HCT116 (cell line): ENCODE measurements at regions not wholly inside any gene's neighbourhood (a gene's known extent, or its start where the extent isn't known, plus 50 kb on each side); places are given as distances from the start of the nearest gene placed in this dataset.

Experiments
- ATAC-seq: fragments of 200-7000 bp; cut with Tn5 transposase; 2 replicates; pipeline ENCODE4 v1.9.1; 2020; ENCODE audit warnings: mild to moderate bottlenecking, moderate library complexity
- BruUV-seq: library from RNA; stranded (reverse); fragments of 400-500 nt; replicated peaks from 2 replicates; lab custom pipeline; 2021; lab: Mats Ljungman, UMichigan
- CTCF ChIA-PET: fragments of 300-600 bp; sonication (Branson Sonifier 250); formaldehyde crosslinking; loops from one replicate; lab custom pipeline; 2021; ENCODE audit warnings: antibody characterized with exemption; lab: Charles Lee
- POLR2A ChIA-PET: fragments of 300-600, 350-600 bp; sonication (Branson Sonifier 250); formaldehyde crosslinking; loops from one replicate; lab custom pipeline; 2021; ENCODE audit warnings: antibody characterized with exemption; lab: Charles Lee
- RAD21 ChIA-PET, 2 experiments: fragments of 300-600 bp; sonication (Branson Sonifier 250); formaldehyde crosslinking; loops; one replicate each; lab custom pipeline; 2023; ENCODE audit warnings: low total read pairs in 2 of 2; ENCODE audit not compliant: uncharacterized antibody in 2 of 2, unreplicated experiment in 2 of 2, low non-redundant PET in 1 of 2; lab: Charles Lee
- DNase-seq: peaks from one replicate; pipeline ENCODE4 v3.0.0-alpha.2; 2010; ENCODE audit warnings: low read depth, low spot score
- H2AFZ ChIP-seq: fragments of 200-600 bp; shearing (Covaris generic), sonication (generic); 2 replicates; pipeline ENCODE4 v1.6.1; 2017; ENCODE audit warnings: low read depth, mixed run types, mixed read lengths, antibody characterized with exemption, low read length; ENCODE audit not compliant: poor library complexity, severe bottlenecking
- H3K27ac ChIP-seq: 2 replicates; pipeline ENCODE4 v1.5.1; 2012; ENCODE audit warnings: low read depth, low read length
- H3K27me3 ChIP-seq: fragments of 200-600 bp; sonication (generic); 2 replicates; pipeline ENCODE4 v1.6.1; 2016; ENCODE audit warnings: mixed run types, low read length, mixed read lengths; ENCODE audit not compliant: insufficient read depth
- H3K36me3 ChIP-seq, 2 experiments: fragments of 200-500 bp in 1 of 2; fragments of 200-600 bp in 1 of 2; sonication (Bioruptor generic) in 1 of 2; sonication (generic) in 1 of 2; 2 replicates each; pipeline versions ENCODE4 v1.5.1 to v1.6.1; 2014 to 2016; ENCODE audit warnings: low read length in 2 of 2, inconsistent platforms in 1 of 2, mixed read lengths in 1 of 2, mixed run types in 1 of 2; ENCODE audit not compliant: insufficient read depth in 2 of 2, control insufficient read depth in 1 of 2
- H3K4me1 ChIP-seq, 2 experiments: fragments of 200-600 bp in 1 of 2; sonication (generic) in 1 of 2; 2 replicates each; pipeline versions ENCODE4 v1.5.1 to v1.6.1; 2012 to 2017; ENCODE audit warnings: low read length in 2 of 2, inconsistent platforms in 1 of 2, mild to moderate bottlenecking in 1 of 2, mixed read lengths in 1 of 2, mixed run types in 1 of 2, moderate library complexity in 1 of 2; ENCODE audit not compliant: insufficient read depth in 2 of 2, control insufficient read depth in 1 of 2
- H3K4me2 ChIP-seq: fragments of 200-600 bp; sonication (generic); 2 replicates; pipeline ENCODE4 v1.6.1; 2017; ENCODE audit warnings: mixed run types, low read length, mixed read lengths
- H3K4me3 ChIP-seq, 2 experiments: fragments of 200-600 bp in 1 of 2; sonication (generic) in 1 of 2; replicated peaks in 1 of 2; 2 replicates each; pipeline ENCODE4 v1.5.1; 2011 to 2016; ENCODE audit warnings: low read length in 2 of 2, control low read depth in 1 of 2, low read depth in 1 of 2, mild to moderate bottlenecking in 1 of 2, mixed read lengths in 1 of 2, mixed run types in 1 of 2
- H3K79me2 ChIP-seq: fragments of 200-600 bp; sonication (generic); 2 replicates; pipeline ENCODE4 v1.6.1; 2017; ENCODE audit warnings: mild to moderate bottlenecking, mixed run types, low read length, moderate library complexity, mixed read lengths; ENCODE audit not compliant: insufficient read depth
- H3K9ac ChIP-seq: fragments of 200-600 bp; sonication (generic); 2 replicates; pipeline ENCODE4 v1.6.1; 2016; ENCODE audit warnings: low read length, mixed read lengths
- H3K9me2 ChIP-seq: fragments of 200-600 bp; sonication (generic), shearing (Covaris generic); 2 replicates; pipeline ENCODE4 v1.6.1; 2017; ENCODE audit warnings: mixed run types, mild to moderate bottlenecking, moderate library complexity; ENCODE audit not compliant: insufficient read depth
- H3K9me3 ChIP-seq, 2 experiments: fragments of 200-500 bp in 1 of 2; fragments of 200-600 bp in 1 of 2; sonication (Bioruptor generic) in 1 of 2; sonication (generic) in 1 of 2; 2 replicates each; pipeline ENCODE4 v1.6.1; 2014 to 2017; ENCODE audit warnings: low read length in 2 of 2, mixed read lengths in 2 of 2, inconsistent platforms in 1 of 2, low read depth in 1 of 2, mild to moderate bottlenecking in 1 of 2, mixed run types in 1 of 2, moderate library complexity in 1 of 2; ENCODE audit not compliant: control insufficient read depth in 1 of 2, insufficient read depth in 1 of 2
- H4K20me1 ChIP-seq: fragments of 200-600 bp; sonication (generic), shearing (Covaris generic); 2 replicates; pipeline ENCODE4 v1.6.1; 2017; ENCODE audit warnings: mixed run types, mild to moderate bottlenecking, moderate library complexity; ENCODE audit not compliant: insufficient read depth
- CBX3 ChIP-seq: IDR thresholded peaks from 2 replicates; pipeline ENCODE4 v1.6.1; 2012; ENCODE audit warnings: low read depth
- EGR1 ChIP-seq: IDR thresholded peaks from 2 replicates; pipeline ENCODE4 v1.6.1; 2012; ENCODE audit warnings: low read depth
- EZH2 ChIP-seq: fragments of 200-600 bp; sonication (generic); IDR thresholded peaks from 2 replicates; pipeline ENCODE4 v1.6.1; 2017; ENCODE audit warnings: antibody characterized with exemption, mixed run types
- JUND ChIP-seq: IDR thresholded peaks from 2 replicates; pipeline ENCODE4 v1.6.1; 2012
- POLR2A ChIP-seq: IDR thresholded peaks from 2 replicates; pipeline ENCODE4 v1.7.0; 2011; ENCODE audit warnings: borderline replicate concordance; ENCODE audit not compliant: insufficient read depth, insufficient read length; ENCODE audit errors: extremely low read depth
- SIN3A ChIP-seq: IDR thresholded peaks from 2 replicates; pipeline ENCODE4 v1.6.1; 2012; ENCODE audit warnings: low read depth
- SP1 ChIP-seq: IDR thresholded peaks from 2 replicates; pipeline ENCODE4 v1.6.1; 2012; ENCODE audit warnings: low read depth
- TCF7L2 ChIP-seq: IDR thresholded peaks from 2 replicates; pipeline ENCODE4 v1.7.0; 2011; ENCODE audit warnings: borderline replicate concordance, inconsistent platforms; ENCODE audit not compliant: insufficient read depth, insufficient read length; ENCODE audit errors: extremely low read depth
- YY1 ChIP-seq: IDR thresholded peaks from 2 replicates; pipeline ENCODE4 v1.6.1; 2011; ENCODE audit warnings: low read length, low read depth, moderate library complexity, mild to moderate bottlenecking; ENCODE audit not compliant: insufficient replicate concordance; ENCODE audit errors: extremely low read depth
- ZNF274 ChIP-seq: fragments of 200-500 bp; sonication (Bioruptor generic); IDR thresholded peaks from 2 replicates; pipeline ENCODE4 v1.6.1; 2014; ENCODE audit warnings: mild to moderate bottlenecking, low read depth, low read length, inconsistent platforms
- intact Hi-C: fragments of 100-400 bp; cut with micrococcal nuclease; formaldehyde crosslinking; loops from 2 replicates; pipeline ENCODE4 v1.10.0; 2022
- TF ChIP-seq, protein P1 (sequence below): IDR thresholded peaks from 2 replicates; pipeline ENCODE4 v1.6.1; 2012; ENCODE audit warnings: low read depth
- TF ChIP-seq, protein P2 (sequence below), 3 experiments: fragments of 200-600 bp in 1 of 3; sonication (generic) in 1 of 3; IDR thresholded peaks in 2 of 3; conservative IDR thresholded peaks in 1 of 3; 2 replicates each; pipeline ENCODE4 v1.5.1; 2012 to 2017; ENCODE audit warnings: low read depth in 2 of 3, low read length in 2 of 3, antibody characterized with exemption in 1 of 3, borderline replicate concordance in 1 of 3, control low read depth in 1 of 3, mild to moderate bottlenecking in 1 of 3, mixed read lengths in 1 of 3, mixed run types in 1 of 3, moderate library complexity in 1 of 3; ENCODE audit not compliant: insufficient read depth in 1 of 3
- TF ChIP-seq, protein P3 (sequence below): IDR thresholded peaks from 2 replicates; pipeline ENCODE4 v1.6.1; 2012
- TF ChIP-seq, protein P4 (sequence below): IDR thresholded peaks from 2 replicates; pipeline ENCODE4 v1.6.1; 2012

DNA sequence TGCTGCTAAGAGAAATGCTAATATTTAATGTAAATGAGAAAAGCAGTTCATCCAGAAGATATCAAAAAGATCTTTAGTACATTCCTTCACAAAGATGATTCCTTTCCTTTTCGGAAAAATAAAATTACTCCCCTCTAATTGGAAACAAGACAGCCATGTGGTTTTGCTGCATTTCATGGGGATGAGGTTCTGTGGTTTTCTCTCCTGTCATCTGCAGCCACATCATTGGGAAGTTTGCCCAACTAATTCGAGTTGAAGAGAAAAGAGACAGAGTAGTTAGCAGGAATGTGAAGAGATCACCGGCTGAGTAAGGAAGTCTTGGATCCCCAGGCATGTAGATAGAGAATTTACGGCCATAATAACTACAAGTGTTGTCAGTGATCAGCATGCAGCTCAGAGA lies 122.1 kb downstream of the CYSLTR2 start:
- POLR2A ChIA-PET, result no interaction called here
- Histone ChIP-seq H3K4me1 (no peaks in the 10 kb centered on the region), H3K79me2 (no peaks in the 10 kb centered on the region), H4K20me1 (no peaks in the 10 kb centered on the region), H3K9ac (no peak overlapping the region), H3K36me3 (no peaks in the 10 kb centered on the region), H3K27me3 (no peaks in the 10 kb centered on the region), H3K4me3 (no peak overlapping the region), H3K27ac (no peak overlapping the region), H2AFZ (no peak overlapping the region), H3K9me2 (no peaks in the 10 kb centered on the region), H3K4me2 (no peak overlapping the region), H3K9me3 (peaks cover 0 to 9% of the 10 kb centered on the region in 2 experiments; a peak in 2 of 4 replicates)
- CTCF ChIA-PET, result no interaction called here
- intact Hi-C loops, result no loop called here
- RAD21 ChIA-PET, result no interaction called here
- no TSS peak for BruUV-seq
- DNase-seq (no peak), ATAC-seq (no peak)
- TF ChIP-seq CBX3, result no peak
- TF ChIP-seq, protein P1, sequence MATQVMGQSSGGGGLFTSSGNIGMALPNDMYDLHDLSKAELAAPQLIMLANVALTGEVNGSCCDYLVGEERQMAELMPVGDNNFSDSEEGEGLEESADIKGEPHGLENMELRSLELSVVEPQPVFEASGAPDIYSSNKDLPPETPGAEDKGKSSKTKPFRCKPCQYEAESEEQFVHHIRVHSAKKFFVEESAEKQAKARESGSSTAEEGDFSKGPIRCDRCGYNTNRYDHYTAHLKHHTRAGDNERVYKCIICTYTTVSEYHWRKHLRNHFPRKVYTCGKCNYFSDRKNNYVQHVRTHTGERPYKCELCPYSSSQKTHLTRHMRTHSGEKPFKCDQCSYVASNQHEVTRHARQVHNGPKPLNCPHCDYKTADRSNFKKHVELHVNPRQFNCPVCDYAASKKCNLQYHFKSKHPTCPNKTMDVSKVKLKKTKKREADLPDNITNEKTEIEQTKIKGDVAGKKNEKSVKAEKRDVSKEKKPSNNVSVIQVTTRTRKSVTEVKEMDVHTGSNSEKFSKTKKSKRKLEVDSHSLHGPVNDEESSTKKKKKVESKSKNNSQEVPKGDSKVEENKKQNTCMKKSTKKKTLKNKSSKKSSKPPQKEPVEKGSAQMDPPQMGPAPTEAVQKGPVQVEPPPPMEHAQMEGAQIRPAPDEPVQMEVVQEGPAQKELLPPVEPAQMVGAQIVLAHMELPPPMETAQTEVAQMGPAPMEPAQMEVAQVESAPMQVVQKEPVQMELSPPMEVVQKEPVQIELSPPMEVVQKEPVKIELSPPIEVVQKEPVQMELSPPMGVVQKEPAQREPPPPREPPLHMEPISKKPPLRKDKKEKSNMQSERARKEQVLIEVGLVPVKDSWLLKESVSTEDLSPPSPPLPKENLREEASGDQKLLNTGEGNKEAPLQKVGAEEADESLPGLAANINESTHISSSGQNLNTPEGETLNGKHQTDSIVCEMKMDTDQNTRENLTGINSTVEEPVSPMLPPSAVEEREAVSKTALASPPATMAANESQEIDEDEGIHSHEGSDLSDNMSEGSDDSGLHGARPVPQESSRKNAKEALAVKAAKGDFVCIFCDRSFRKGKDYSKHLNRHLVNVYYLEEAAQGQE, result no peak
- no peak for TF ChIP-seq JUND
- TF ChIP-seq SIN3A, result no peak
- TF ChIP-seq YY1, result no peak
- TF ChIP-seq ZNF274, result no peak
- no peak for TF ChIP-seq POLR2A

DNA sequence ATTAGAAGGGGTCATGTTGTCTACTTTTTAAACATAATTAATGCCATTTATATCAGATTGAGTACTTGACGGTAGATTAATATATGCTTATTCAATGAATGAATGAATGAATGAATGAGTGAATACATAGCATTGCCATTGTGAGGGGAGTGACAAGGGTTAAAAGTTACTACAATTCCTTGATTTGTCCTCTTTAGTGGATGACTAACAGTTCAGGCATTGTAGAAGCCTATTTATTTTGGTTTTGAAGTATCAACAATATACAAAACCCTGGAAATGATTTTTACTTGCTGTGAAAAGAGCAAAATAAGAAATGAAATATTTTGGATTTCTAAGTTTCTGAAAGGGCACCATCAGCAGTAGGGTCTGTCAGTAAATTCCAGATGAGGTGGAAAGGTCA lies 122.7 kb downstream of the CYSLTR2 start:
- CTCF ChIA-PET, result no interaction called here
- no peak for TF ChIP-seq EZH2
- TF ChIP-seq EGR1, result no peak
- no peak for TF ChIP-seq ZNF274
- no peak for TF ChIP-seq TCF7L2
- TF ChIP-seq YY1, result no peak
- TF ChIP-seq SP1, result no peak
- TF ChIP-seq, protein P2, sequence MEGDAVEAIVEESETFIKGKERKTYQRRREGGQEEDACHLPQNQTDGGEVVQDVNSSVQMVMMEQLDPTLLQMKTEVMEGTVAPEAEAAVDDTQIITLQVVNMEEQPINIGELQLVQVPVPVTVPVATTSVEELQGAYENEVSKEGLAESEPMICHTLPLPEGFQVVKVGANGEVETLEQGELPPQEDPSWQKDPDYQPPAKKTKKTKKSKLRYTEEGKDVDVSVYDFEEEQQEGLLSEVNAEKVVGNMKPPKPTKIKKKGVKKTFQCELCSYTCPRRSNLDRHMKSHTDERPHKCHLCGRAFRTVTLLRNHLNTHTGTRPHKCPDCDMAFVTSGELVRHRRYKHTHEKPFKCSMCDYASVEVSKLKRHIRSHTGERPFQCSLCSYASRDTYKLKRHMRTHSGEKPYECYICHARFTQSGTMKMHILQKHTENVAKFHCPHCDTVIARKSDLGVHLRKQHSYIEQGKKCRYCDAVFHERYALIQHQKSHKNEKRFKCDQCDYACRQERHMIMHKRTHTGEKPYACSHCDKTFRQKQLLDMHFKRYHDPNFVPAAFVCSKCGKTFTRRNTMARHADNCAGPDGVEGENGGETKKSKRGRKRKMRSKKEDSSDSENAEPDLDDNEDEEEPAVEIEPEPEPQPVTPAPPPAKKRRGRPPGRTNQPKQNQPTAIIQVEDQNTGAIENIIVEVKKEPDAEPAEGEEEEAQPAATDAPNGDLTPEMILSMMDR (IDR thresholded peaks at IDR 0.05 in 2 of 3, conservative IDR thresholded peaks at IDR 0.05 in 1 of 3; ENCODE audit: borderline replicate concordance in 1 of 3, insufficient read depth in 1 of 3, low read depth in 2 of 3, low read length in 2 of 3), result no peak
- TF ChIP-seq, protein P3, sequence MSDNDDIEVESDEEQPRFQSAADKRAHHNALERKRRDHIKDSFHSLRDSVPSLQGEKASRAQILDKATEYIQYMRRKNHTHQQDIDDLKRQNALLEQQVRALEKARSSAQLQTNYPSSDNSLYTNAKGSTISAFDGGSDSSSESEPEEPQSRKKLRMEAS, result no peak
- TF ChIP-seq, protein P4, sequence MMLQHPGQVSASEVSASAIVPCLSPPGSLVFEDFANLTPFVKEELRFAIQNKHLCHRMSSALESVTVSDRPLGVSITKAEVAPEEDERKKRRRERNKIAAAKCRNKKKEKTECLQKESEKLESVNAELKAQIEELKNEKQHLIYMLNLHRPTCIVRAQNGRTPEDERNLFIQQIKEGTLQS, result no peak

More for the DNA sequence above, 122.7 kb downstream of the CYSLTR2 start:
- Histone ChIP-seq H3K27ac (no peak overlapping the region), H3K4me2 (no peak overlapping the region), H2AFZ (no peak overlapping the region), H3K36me3 (no peaks in the 10 kb centered on the region), H4K20me1 (no peaks in the 10 kb centered on the region), H3K27me3 (no peaks in the 10 kb centered on the region), H3K4me3 (no peak overlapping the region), H3K79me2 (no peaks in the 10 kb centered on the region), H3K4me1 (no peaks in the 10 kb centered on the region), H3K9ac (no peak overlapping the region), H3K9me2 (no peaks in the 10 kb centered on the region), H3K9me3 (peaks cover 0 to 9% of the 10 kb centered on the region in 2 experiments; a peak in 2 of 4 replicates)
- POLR2A ChIA-PET, result no interaction called here
- DNase-seq (no peak), ATAC-seq (no peak)
- intact Hi-C loops, result no loop called here
- BruUV-seq, result no TSS peak
- RAD21 ChIA-PET, result no interaction called here
